SK-N-DZ (cell line): ENCODE measurements at regions not wholly inside any gene's neighbourhood (a gene's known extent, or its start where the extent isn't known, plus 50 kb on each side); places are given as distances from the start of the nearest gene placed in this dataset.
"Not testable (repeated sequence)": the region's sequence is repeated elsewhere in the genome, so short reads cannot be mapped to it uniquely, and the experiment has no call there.

Experiments
- DNase-seq: peaks from one replicate; pipeline ENCODE4 v3.0.0-alpha.2; 2015; ENCODE audit warnings: low spot score

GRCh38 chr3:124043023-124043422, 51.1 kb upstream of the ROPN1 start:
- no peak for DNase-seq

GRCh38 chr3:124044956-124045355, 53.0 kb upstream of the ROPN1 start:
- no peak for DNase-seq

GRCh38 chr3:124048967-124049798, 57.3 kb upstream of the ROPN1 start:
- no peak for DNase-seq

- no peak for DNase-seq
Measured at GRCh38 chr3:124051636-124052035, 59.7 kb upstream of the ROPN1 start.

DNA sequence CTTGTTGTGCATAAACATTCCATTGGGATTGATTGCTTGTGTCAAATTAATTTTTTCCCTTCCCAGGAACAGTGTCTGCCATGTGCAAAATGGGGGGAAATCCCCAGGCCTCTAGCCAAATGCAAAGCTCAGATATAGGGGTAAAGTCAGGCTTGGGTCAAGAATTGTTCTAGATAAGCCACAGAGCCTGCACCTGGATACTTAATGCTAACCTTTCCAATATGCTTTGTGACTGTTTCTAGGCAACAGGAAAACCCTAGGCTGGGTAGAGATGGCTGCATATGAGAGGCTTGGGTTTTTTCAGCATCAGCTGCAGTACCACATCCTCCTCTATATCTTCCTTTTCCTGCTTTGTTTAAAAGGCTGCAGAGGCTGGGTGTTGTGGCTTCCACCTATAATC, 61.9 kb upstream of the ROPN1 start:
- no peak for DNase-seq

DNA sequence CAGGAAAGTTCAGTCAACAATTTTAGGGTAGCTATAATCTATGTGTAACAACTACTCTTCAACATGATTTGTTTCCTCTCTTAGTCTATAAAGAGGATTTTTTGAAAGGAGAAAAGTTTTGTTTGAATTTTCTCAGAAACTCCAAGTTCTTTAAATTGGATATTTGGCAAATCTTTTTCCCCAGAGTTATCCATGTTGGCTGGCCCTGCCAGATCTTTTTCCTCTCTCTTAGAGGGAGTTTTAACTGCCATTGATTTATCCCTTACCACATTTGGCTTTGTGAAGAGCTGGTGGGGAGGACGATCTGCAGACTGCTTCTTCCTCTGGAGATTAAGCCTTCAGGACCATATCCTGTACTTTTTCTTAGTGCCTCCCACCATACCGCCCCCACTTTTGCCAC, 64.9 kb upstream of the ROPN1 start:
- no peak for DNase-seq

GRCh38 chr3:124057420-124057819, 65.5 kb upstream of the ROPN1 start:
- no peak for DNase-seq

DNA sequence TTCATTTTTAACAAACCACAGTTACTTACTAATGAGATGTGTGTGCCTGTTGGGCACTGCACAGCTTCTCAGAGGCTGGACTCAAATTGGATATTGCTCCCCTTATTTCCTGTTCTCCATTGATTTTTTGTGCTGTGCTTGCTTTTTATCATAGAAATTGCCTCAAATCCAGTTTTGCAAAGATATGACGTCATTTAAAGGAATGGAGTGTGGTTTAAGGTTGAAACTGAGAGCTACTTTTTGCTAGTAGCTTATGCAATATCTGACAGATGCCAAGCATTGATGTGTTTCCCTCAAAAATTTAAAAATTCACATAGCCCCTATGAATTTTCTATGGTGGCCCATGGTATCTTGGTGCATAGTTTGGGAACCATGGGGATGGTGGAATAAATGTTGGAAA, 67.7 kb upstream of the ROPN1 start:
- no peak for DNase-seq

DNA sequence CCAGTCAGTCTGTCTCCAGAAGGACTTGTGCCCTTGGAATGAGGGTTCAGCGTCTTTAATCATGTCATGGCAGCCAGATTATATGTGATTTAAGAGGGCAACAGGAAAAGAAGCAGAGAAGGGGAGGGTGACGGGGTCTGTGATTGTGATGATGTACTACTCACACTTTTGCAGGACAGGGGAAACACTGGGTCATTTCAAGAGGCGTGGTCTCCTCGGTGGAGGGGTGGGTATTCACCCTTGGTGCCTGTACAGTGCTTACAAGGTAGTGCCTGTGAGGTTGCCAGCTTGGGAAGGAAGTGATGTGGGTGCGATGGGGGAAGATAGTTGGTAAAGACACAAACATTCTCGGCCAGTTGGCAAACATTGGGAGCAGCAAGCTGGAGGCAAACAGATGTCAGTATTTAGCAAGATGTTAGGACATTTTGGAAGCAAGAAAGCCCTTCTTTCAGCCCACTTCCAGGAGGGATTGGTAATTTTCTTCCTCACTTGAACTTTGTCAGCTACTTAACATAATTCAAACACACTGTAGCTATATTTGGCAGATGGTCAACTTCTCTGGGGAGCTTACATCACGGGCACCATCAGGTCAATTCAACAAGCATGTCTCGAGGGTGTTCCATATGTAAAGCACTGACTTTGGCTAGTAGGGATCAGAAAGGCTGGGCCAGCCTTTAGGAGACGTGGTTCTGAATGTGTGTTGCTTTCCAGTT, 71.4 kb upstream of the ROPN1 start:
- DNase-seq, result no peak

GRCh38 chr3:124064050-124064449, 72.1 kb upstream of the ROPN1 start:
- DNase-seq, result no peak

- DNase-seq, result not testable (repeated sequence)
Measured at GRCh38 chr3:124066543-124066942, 74.6 kb upstream of the ROPN1 start.

DNA sequence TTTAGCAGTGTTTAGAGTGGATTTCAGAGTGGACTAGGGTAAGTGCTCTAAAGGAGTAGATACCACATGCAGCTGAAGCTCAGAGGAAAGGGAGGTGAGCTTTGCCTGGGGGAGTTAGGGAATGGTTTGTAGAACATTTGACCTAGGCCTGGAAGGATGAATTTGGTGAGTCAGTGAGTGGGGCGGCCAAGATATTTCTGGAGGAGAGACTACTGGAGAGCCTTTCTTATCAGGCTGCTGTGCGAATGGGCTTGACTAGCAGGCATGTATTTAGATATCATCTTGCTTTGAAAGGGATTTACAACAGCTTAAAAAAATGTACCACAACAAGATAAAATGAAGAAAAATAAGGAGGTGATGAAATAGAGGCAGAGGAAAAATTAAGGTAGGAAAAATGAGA, 77.8 kb upstream of the ROPN1 start:
- DNase-seq, result not testable (repeated sequence)

GRCh38 chr3:124075090-124075489, 83.2 kb upstream of the ROPN1 start:
- DNase-seq, result not testable (repeated sequence)

DNA sequence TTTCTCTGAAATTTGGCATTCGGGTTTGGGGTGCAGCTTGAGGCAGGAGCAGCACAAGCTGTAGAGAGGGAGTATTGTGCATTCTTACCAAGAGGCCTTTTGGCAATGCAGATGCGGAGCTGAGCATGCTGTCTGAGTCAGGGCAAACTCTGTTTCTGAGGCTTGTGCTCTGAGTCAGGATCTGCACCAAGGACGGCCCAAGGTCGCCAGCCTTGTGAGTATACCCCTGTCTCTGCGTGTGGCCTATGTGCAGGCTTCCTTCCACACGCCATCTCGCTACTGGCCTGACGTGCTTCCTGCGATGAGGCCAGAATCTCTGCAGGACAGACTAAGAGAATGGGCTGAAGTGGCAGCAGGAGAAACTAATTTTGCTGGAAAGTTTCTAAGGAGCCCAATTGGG, 83.8 kb upstream of the ROPN1 start:
- DNase-seq, result no peak

GRCh38 chr3:124076235-124076634, 84.3 kb upstream of the ROPN1 start:
- no peak for DNase-seq

DNA sequence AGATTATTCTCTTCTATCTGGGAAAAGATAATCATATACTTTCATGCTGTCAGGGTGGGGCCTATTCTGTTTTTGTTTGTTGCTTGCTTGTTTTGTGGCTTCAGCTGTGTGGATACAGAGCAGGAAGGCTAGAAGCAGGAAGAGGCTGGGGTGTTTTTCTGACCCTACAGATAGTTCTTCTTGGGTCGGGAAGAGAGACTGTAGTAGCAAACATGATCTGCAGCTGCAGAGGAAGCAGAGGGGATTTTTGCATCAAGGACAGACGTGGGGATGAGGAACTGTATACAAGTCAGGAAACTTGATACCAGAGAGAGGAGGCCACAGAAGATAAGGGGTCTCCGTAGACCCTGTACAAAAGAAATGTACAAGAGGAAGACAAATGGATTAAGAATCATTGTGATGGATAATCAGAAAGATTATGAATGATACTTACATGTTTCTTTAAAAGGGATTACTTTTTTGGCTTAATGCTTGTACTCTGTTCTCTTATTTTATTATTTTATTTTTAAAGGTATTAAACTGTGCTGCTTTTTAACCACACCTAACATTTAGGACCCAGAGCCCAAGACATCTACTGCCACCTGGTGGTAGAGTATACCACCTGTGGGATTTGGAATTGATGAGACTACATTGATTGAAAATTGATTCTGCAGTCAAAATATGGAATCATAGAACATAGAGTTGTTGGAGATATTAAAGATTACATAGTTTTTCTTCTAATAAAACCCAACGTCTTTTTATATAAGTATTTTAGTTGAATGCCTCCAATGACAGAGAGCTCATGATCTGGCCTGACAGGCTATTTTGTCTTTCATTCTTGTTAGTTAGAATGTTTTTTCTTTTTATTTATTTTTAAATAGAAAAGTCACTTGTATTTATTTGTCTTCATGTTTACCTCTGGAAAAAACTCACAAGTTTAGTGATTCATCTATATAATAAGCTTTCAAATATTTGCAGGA, 87.3 kb upstream of the ROPN1 start:
- peak; percentile 52 for DNase-seq

- no peak for DNase-seq
Measured at GRCh38 chr3:124079912-124080276, 88.0 kb upstream of the ROPN1 start.

DNA sequence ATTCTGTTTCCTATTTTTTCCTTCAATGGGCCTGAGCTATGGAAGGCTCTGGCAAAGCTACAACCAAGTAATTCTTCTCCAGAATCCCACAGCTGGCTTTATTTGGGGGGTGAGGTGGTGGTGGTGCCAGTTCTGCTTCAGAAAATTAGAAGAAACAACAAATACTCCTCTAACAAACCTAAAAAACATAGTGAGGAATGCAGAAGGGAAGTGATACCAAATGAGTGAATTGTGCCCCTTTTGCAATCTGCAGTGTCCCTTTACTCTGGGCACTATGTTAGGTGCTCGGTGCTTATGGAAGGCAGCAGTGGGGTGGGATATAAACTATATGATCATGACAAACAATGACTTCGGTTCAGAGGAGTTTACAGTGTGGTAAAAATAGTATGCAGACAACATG, 90.4 kb upstream of the ROPN1 start:
- no peak for DNase-seq

DNA sequence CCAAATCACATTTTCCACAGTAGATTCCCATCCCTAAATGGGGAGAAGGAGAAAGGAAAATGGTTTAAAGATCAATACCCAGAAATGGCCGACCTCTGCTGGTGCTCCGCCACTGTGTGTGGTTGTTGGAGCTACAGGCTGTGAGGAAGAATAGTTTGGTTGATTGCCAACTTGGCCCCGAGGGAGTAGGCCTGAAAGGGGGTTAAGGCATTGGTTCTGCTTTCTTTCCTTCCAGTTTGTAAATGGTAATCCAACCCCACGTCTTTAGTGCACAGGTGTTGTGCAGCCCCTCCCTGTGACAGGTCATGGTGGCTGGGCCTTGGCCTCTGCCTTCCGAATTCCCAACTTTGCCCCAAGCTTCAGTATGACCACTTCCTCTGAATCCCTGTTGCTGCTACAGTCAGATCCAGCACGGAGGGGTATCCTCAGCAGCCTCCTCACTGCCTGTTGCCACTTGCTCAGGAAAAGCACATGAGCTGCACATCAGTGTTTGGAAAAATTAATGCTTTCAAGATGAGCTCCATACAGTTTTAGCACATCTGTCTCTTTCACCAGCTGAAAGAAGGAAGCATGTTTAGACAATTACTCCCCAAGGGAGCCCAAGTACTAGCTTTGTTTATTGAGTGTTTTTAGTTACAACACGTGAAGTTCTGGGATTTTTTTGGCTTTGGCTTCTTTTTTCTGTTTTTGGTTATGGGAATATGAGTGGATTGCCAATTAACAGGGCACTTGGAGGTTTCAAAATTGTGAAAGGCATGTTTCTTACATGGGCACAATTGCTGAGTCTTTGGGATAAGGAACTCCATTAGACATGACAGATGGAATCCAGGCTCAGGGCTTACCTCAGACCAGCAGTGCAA, 92.3 kb upstream of the ROPN1 start:
- DNase-seq, result no peak

DNA sequence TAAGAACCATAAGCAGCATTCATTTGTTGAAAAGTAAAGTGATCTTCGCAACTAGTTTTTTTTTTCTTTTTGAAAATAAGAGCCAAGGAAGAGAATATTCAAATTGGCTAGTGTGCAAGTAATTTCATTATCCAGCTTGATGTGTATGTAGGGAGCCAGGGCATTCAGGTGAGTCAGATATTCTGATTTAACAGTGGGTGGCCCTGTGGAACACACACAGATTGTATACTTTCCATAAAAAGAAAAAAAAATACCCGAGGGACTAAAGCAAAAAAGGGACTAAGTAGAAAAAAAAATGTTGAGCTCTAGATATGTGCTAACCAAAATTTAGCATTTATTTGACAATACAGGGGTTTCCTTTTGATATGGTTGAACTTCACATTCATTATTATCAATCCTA, 96.9 kb upstream of the ROPN1 start:
- no peak for DNase-seq

DNA sequence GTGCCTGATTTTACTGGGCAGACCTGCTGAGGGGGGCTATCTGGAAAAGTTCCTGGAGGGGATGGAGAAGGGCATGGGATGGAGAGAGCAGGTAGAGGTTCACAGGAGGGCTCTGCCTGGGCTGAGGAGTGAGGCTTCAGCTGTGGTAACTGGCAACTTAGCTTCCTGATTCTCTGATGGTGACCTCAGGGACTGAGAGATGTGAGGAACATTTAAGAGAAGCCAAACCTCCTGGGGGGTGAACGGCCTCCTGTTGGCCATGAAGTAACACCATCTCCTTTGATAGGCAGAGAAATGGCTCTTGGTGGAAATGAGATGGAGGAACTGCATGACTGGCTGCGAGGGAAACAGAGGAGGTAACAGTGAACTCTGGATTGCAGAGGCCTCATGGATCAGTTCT, 97.3 kb upstream of the ROPN1 start:
- no peak for DNase-seq
